ENCODE measurements at regions not wholly inside any gene's neighbourhood (a gene's known extent, or its start where the extent isn't known, plus 50 kb on each side); places are given as distances from the start of the nearest gene placed in this dataset.

DNA sequence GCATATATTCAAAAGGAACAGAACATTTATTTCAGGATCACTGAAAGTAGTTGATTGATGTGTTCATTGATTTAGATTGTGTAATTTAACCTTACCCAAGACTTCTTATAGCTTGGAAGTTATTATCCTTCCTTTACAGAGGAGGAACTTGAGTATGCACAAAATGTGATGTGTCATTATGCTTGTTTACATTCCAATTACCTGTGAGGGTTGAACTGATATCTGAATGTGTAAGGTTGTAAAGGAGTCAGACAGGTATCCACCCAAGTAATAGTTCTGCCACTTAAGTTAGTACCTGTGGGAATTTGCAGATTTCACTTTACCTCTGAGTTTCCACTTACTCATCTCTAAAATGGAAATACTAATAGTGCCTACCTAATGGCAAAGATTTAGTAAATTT is 668.2 kb downstream of the DOK5 start:
- H2AFZ ChIP-seq (ENCODE audit: low read length), result no peak overlapping the region
- H3K4me2 ChIP-seq (ENCODE audit: low read depth, low read length, poor library complexity, severe bottlenecking), result no peak overlapping the region

DNA sequence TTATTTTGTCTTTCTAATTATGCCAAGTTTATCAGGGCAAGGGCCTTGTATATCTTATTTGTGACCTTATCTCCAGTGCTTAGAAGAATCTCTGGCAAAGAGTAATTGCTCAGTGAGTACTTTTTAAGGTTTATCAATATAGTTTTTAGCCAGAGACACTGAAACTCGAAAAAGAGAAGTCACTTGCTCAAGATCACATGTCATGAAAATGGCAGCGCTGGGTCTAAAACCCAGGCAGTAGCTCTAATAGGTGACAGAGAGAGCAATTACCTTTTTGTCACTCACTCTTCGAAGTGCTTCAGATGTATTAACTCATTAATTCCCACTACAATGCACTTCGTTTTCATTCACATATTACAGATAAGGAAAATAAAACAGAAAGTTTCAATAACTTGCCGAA is 667.5 kb downstream of the DOK5 start:
- Histone ChIP-seq H3K79me2 (ENCODE audit: insufficient read depth, low read length) (no peaks in the 10 kb centered on the region), H3K9me3 (ENCODE audit: insufficient read depth, low read depth, low read length) (no peaks in the 10 kb centered on the region), H3K4me2 (ENCODE audit: low read depth, low read length, poor library complexity, severe bottlenecking) (no peak overlapping the region), H3K9ac (ENCODE audit: low read depth, low read length, poor library complexity, severe bottlenecking) (no peak overlapping the region), H3K9me2 (replicated peaks; ENCODE audit: low read depth, low read length) (no peaks in the 10 kb centered on the region), H3K4me3 (ENCODE audit: low read length, poor library complexity, severe bottlenecking) (no peak overlapping the region), H2AFZ (ENCODE audit: low read length) (no peak overlapping the region), H3K27me3 (ENCODE audit: insufficient read depth, low read length, poor library complexity, severe bottlenecking) (no peaks in the 10 kb centered on the region), H3F3A (ENCODE audit: low read depth) (no peaks in the 10 kb centered on the region), H4K20me1 (ENCODE audit: insufficient read depth, low read length, poor library complexity, severe bottlenecking) (no peaks in the 10 kb centered on the region), H3K36me3 (ENCODE audit: insufficient read depth, low read length) (no peaks in the 10 kb centered on the region), H3K4me1 (ENCODE audit: insufficient read depth, low read length, poor library complexity, severe bottlenecking) (no peaks in the 10 kb centered on the region)
- TF ChIP-seq, protein P1, sequence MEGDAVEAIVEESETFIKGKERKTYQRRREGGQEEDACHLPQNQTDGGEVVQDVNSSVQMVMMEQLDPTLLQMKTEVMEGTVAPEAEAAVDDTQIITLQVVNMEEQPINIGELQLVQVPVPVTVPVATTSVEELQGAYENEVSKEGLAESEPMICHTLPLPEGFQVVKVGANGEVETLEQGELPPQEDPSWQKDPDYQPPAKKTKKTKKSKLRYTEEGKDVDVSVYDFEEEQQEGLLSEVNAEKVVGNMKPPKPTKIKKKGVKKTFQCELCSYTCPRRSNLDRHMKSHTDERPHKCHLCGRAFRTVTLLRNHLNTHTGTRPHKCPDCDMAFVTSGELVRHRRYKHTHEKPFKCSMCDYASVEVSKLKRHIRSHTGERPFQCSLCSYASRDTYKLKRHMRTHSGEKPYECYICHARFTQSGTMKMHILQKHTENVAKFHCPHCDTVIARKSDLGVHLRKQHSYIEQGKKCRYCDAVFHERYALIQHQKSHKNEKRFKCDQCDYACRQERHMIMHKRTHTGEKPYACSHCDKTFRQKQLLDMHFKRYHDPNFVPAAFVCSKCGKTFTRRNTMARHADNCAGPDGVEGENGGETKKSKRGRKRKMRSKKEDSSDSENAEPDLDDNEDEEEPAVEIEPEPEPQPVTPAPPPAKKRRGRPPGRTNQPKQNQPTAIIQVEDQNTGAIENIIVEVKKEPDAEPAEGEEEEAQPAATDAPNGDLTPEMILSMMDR (conservative IDR thresholded peaks at IDR 0.05; ENCODE audit: low read length), result no peak
- no peak for TF ChIP-seq EZH2phosphoT487 (IDR thresholded peaks at IDR 0.05; ENCODE audit: borderline replicate concordance)

More for the DNA sequence above, 668.2 kb downstream of the DOK5 start:
- H3K9me2 ChIP-seq (replicated peaks; ENCODE audit: low read depth, low read length), result no peaks in the 10 kb centered on the region
- no peaks in the 10 kb centered on the region for H3K4me1 ChIP-seq (ENCODE audit: insufficient read depth, low read length, poor library complexity, severe bottlenecking)
- no peaks in the 10 kb centered on the region for H3F3A ChIP-seq (ENCODE audit: low read depth)
- no peaks in the 10 kb centered on the region for H3K9me3 ChIP-seq (ENCODE audit: insufficient read depth, low read depth, low read length)
- no peaks in the 10 kb centered on the region for H3K36me3 ChIP-seq (ENCODE audit: insufficient read depth, low read length)
- H4K20me1 ChIP-seq (ENCODE audit: insufficient read depth, low read length, poor library complexity, severe bottlenecking), result no peaks in the 10 kb centered on the region
- H3K4me3 ChIP-seq (ENCODE audit: low read length, poor library complexity, severe bottlenecking), result no peak overlapping the region
- no peaks in the 10 kb centered on the region for H3K79me2 ChIP-seq (ENCODE audit: insufficient read depth, low read length)
- no peak overlapping the region for H3K9ac ChIP-seq (ENCODE audit: low read depth, low read length, poor library complexity, severe bottlenecking)
- no peaks in the 10 kb centered on the region for H3K27me3 ChIP-seq (ENCODE audit: insufficient read depth, low read length, poor library complexity, severe bottlenecking)
- no peak for TF ChIP-seq EZH2phosphoT487 (IDR thresholded peaks at IDR 0.05; ENCODE audit: borderline replicate concordance)
- TF ChIP-seq, protein P1 (conservative IDR thresholded peaks at IDR 0.05; ENCODE audit: low read length), result no peak

DNA sequence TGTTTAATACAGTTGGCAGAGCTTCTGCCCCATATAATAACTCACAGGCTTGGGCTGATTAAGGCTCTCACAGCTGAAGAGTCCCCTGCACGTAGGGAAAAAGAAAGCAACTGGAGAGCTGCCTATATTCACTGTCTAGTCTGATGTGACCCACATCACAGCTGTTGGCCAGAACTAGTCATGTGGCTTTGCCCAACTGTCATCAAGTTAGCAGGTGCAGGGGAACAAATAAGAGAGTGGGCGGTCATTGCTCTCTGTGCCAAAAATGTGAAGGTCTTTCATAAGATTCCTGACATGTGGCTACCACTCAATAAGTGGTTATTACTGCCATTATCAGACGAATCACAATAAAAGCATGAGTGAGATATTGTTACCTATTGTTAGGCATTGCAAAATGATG is 665.2 kb downstream of the DOK5 start:
- Histone ChIP-seq H3F3A (ENCODE audit: low read depth) (no peaks in the 10 kb centered on the region), H3K4me3 (ENCODE audit: low read length, poor library complexity, severe bottlenecking) (no peak overlapping the region), H3K9ac (ENCODE audit: low read depth, low read length, poor library complexity, severe bottlenecking) (no peak overlapping the region), H3K9me2 (replicated peaks; ENCODE audit: low read depth, low read length) (no peaks in the 10 kb centered on the region), H4K20me1 (ENCODE audit: insufficient read depth, low read length, poor library complexity, severe bottlenecking) (no peaks in the 10 kb centered on the region), H3K4me1 (ENCODE audit: insufficient read depth, low read length, poor library complexity, severe bottlenecking) (no peaks in the 10 kb centered on the region), H3K79me2 (ENCODE audit: insufficient read depth, low read length) (no peaks in the 10 kb centered on the region), H3K36me3 (ENCODE audit: insufficient read depth, low read length) (no peaks in the 10 kb centered on the region), H3K9me3 (ENCODE audit: insufficient read depth, low read depth, low read length) (no peaks in the 10 kb centered on the region), H3K4me2 (ENCODE audit: low read depth, low read length, poor library complexity, severe bottlenecking) (no peak overlapping the region), H3K27me3 (ENCODE audit: insufficient read depth, low read length, poor library complexity, severe bottlenecking) (no peaks in the 10 kb centered on the region), H2AFZ (ENCODE audit: low read length) (no peak overlapping the region)
- TF ChIP-seq, protein P1 (conservative IDR thresholded peaks at IDR 0.05; ENCODE audit: low read length), result no peak
